GM23338 (cell line): ENCODE measurements at regions not wholly inside any gene's neighbourhood (a gene's known extent, or its start where the extent isn't known, plus 50 kb on each side); places are given as distances from the start of the nearest gene placed in this dataset.

Experiments
- ATAC-seq: fragments of 200-7000 bp; cut with Tn5 transposase; 3 replicates; pipeline ENCODE4 v1.9.1; 2020
- DNase-seq: peaks from one replicate; pipeline ENCODE4 v3.0.0-alpha.2; 2015; ENCODE audit warnings: low spot score
- H2AFZ ChIP-seq: fragments of 200-600 bp; sonication (generic); 2 replicates; pipeline ENCODE4 v1.8.0; 2016; ENCODE audit warnings: antibody characterized with exemption, mild to moderate bottlenecking, moderate library complexity
- H3F3A ChIP-seq: fragments of 200-600 bp; sonication (generic); replicated peaks from 2 replicates; pipeline ENCODE4 v1.8.0; 2017; ENCODE audit warnings: antibody characterized with exemption, mixed run types, low read depth
- H3K27ac ChIP-seq: fragments of 200-600 bp; sonication (generic); 2 replicates; pipeline ENCODE4 v1.6.1; 2016; ENCODE audit warnings: low read depth
- H3K27me3 ChIP-seq: fragments of 200-600 bp; sonication (generic); 2 replicates; pipeline ENCODE4 v1.8.0; 2016; ENCODE audit warnings: mild to moderate bottlenecking, mixed run types, moderate library complexity; ENCODE audit not compliant: insufficient read depth
- H3K36me3 ChIP-seq: fragments of 200-600 bp; sonication (generic); 2 replicates; pipeline ENCODE4 v1.8.0; 2016; ENCODE audit warnings: mild to moderate bottlenecking; ENCODE audit not compliant: insufficient read depth
- H3K4me1 ChIP-seq: fragments of 200-600 bp; sonication (generic); 2 replicates; pipeline ENCODE4 v1.8.0; 2016; ENCODE audit warnings: mild to moderate bottlenecking, moderate library complexity; ENCODE audit not compliant: insufficient read depth
- H3K4me2 ChIP-seq: fragments of 200-600 bp; sonication (generic); 2 replicates; pipeline ENCODE4 v1.7.1; 2017; ENCODE audit warnings: mixed run types
- H3K4me3 ChIP-seq: fragments of 200-600 bp; sonication (generic); 2 replicates; pipeline ENCODE4 v1.6.1; 2016; ENCODE audit warnings: mixed run types
- H3K79me2 ChIP-seq: fragments of 200-600 bp; sonication (generic); replicated peaks from 2 replicates; pipeline ENCODE4 v1.8.0; 2017; ENCODE audit warnings: mild to moderate bottlenecking; ENCODE audit not compliant: insufficient read depth
- H3K9me2 ChIP-seq: fragments of 200-600 bp; sonication (generic); 2 replicates; pipeline ENCODE4 v1.8.0; 2017; ENCODE audit not compliant: insufficient read depth
- H4K20me1 ChIP-seq: fragments of 200-600 bp; sonication (generic); replicated peaks from 2 replicates; pipeline ENCODE4 v1.8.0; 2017; ENCODE audit warnings: mild to moderate bottlenecking; ENCODE audit not compliant: insufficient read depth
- H3K27ac Mint-ChIP-seq: 2 replicates; pipeline ENCODE4 v1.8.0; 2020; ENCODE audit warnings: inconsistent platforms, mild to moderate bottlenecking, moderate library complexity, mixed read lengths
- H3K27me3 Mint-ChIP-seq: 3 replicates; pipeline ENCODE4 v1.8.0; 2022; ENCODE audit warnings: low read depth, mild to moderate bottlenecking, moderate library complexity, mixed read lengths, inconsistent platforms; ENCODE audit not compliant: insufficient read depth, poor library complexity
- H3K36me3 Mint-ChIP-seq: 3 replicates; pipeline ENCODE4 v1.8.0; 2021; ENCODE audit warnings: low read depth, mild to moderate bottlenecking, inconsistent platforms, moderate library complexity, mixed read lengths
- H3K4me1 Mint-ChIP-seq: 3 replicates; pipeline ENCODE4 v1.8.0; 2020; ENCODE audit warnings: mild to moderate bottlenecking, inconsistent platforms, mixed read lengths
- H3K4me3 Mint-ChIP-seq: 3 replicates; pipeline ENCODE4 v1.8.0; 2021; ENCODE audit warnings: moderate library complexity, mild to moderate bottlenecking, inconsistent platforms, mixed read lengths
- H3K9me3 Mint-ChIP-seq: 3 replicates; pipeline ENCODE4 v1.8.0; 2020; ENCODE audit warnings: moderate library complexity, mild to moderate bottlenecking, inconsistent platforms, mixed read lengths
- EZH2 ChIP-seq: fragments of 200-600 bp; sonication (generic); IDR thresholded peaks from one replicate; pipeline ENCODE4 v1.8.0; 2017; ENCODE audit warnings: antibody characterized with exemption, mild to moderate bottlenecking, low read depth; ENCODE audit not compliant: unreplicated experiment
- NANOG ChIP-seq: IDR thresholded peaks from 2 replicates; pipeline ENCODE4 v1.6.1; 2016; ENCODE audit warnings: antibody characterized with exemption, borderline replicate concordance
- POLR2AphosphoS5 ChIP-seq: IDR thresholded peaks from 2 replicates; pipeline ENCODE4 v1.6.1; 2016; ENCODE audit warnings: antibody characterized with exemption, low read depth
- STAT1 ChIP-seq: IDR thresholded peaks from one replicate; pipeline ENCODE4 v1.6.1; 2016; ENCODE audit warnings: antibody characterized with exemption; ENCODE audit not compliant: unreplicated experiment
- ZNF331 ChIP-seq: fragments of 250-450 bp; sonication (Bioruptor Pico); IDR thresholded peaks from 2 replicates; pipeline ENCODE4 v1.5.0; 2020; ENCODE audit warnings: low read depth, mild to moderate bottlenecking, moderate library complexity
- TF ChIP-seq, protein P1 (sequence below), 2 experiments: fragments of 200-600 bp in 1 of 2; sonication (generic) in 1 of 2; conservative IDR thresholded peaks; 2 replicates each; pipeline versions ENCODE4 v1.5.1 to v1.6.1; 2016 to 2017; ENCODE audit warnings: antibody characterized with exemption in 2 of 2, low read depth in 2 of 2, mild to moderate bottlenecking in 2 of 2, moderate library complexity in 1 of 2
- TF ChIP-seq, protein P2 (sequence below): IDR thresholded peaks from one replicate; pipeline ENCODE4 v1.6.1; 2018; ENCODE audit warnings: antibody characterized with exemption; ENCODE audit not compliant: unreplicated experiment
- TF ChIP-seq, protein P3 (sequence below): fragments of 250-450 bp; sonication (Bioruptor Pico); IDR thresholded peaks from 2 replicates; pipeline ENCODE4 v1.5.0; 2020; ENCODE audit warnings: mild to moderate bottlenecking, moderate library complexity

DNA sequence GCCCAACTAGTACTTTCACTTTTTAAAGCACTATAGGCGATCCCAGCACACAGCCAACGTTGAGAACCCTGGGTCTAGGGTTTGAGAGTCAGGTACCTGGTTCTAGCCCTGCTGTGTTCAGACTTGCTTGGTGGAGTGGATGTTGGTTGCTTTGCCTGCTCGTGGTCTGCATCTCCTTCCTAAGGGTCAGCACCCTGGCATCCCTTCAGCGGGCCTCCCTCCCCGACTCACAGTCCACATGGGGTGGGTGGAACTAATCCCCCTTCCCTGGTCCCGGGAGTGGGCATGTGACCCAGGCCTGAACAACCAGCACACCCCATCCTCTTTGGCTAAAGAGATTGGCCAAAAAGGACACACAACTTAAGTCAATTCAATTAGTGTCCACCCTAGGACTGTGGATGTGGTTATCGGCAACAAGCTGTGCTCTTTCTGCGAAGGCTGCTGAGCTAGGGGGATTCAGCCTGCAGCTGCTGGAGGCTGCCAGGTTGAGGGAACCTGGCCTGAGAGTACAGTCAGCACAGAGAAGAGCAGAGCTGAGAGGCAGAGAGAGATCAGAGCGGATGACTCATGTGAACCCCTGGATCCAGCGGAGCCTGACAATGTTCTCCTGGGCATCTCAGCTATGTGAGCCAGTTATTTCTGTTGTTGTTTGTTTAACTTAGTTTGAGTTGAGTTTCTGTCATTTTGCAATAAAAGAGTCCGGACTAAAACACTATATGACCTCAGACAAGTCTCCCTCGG, 138.9 kb downstream of the ACTL8 start:
- ATAC-seq (no peak), DNase-seq (no peak)
- no peak overlapping the region for H3K27ac ChIP-seq
- Mint-ChIP-seq H3K4me3 (no peak overlapping the region), H3K27me3 (peaks cover 10% of the 10 kb centered on the region), H3K36me3 (no peaks in the 10 kb centered on the region), H3K9me3 (no peaks in the 10 kb centered on the region), H3K27ac (no peak overlapping the region), H3K4me1 (no peaks in the 10 kb centered on the region; the same call in 2 of the 3 replicates)
- H3K27me3 ChIP-seq, result no peaks in the 10 kb centered on the region
- no peak overlapping the region for H3K4me2 ChIP-seq
- H3K4me3 ChIP-seq, result no peak overlapping the region
- H3K4me1 ChIP-seq, result no peaks in the 10 kb centered on the region
- no peaks in the 10 kb centered on the region for H3F3A ChIP-seq
- no peaks in the 10 kb centered on the region for H3K79me2 ChIP-seq
- no peak overlapping the region for H2AFZ ChIP-seq
- no peaks in the 10 kb centered on the region for H3K36me3 ChIP-seq
- no peaks in the 10 kb centered on the region for H4K20me1 ChIP-seq
- TF ChIP-seq ZNF331 (CRISPR knock-in tag) (no peak), STAT1 (no peak), POLR2AphosphoS5 (no peak), NANOG (no peak)
- TF ChIP-seq, protein P1, sequence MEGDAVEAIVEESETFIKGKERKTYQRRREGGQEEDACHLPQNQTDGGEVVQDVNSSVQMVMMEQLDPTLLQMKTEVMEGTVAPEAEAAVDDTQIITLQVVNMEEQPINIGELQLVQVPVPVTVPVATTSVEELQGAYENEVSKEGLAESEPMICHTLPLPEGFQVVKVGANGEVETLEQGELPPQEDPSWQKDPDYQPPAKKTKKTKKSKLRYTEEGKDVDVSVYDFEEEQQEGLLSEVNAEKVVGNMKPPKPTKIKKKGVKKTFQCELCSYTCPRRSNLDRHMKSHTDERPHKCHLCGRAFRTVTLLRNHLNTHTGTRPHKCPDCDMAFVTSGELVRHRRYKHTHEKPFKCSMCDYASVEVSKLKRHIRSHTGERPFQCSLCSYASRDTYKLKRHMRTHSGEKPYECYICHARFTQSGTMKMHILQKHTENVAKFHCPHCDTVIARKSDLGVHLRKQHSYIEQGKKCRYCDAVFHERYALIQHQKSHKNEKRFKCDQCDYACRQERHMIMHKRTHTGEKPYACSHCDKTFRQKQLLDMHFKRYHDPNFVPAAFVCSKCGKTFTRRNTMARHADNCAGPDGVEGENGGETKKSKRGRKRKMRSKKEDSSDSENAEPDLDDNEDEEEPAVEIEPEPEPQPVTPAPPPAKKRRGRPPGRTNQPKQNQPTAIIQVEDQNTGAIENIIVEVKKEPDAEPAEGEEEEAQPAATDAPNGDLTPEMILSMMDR (conservative IDR thresholded peaks at IDR 0.05; ENCODE audit: low read depth in 2 of 2), result no peak
- H3K9me2 ChIP-seq, result no peaks in the 10 kb centered on the region

DNA sequence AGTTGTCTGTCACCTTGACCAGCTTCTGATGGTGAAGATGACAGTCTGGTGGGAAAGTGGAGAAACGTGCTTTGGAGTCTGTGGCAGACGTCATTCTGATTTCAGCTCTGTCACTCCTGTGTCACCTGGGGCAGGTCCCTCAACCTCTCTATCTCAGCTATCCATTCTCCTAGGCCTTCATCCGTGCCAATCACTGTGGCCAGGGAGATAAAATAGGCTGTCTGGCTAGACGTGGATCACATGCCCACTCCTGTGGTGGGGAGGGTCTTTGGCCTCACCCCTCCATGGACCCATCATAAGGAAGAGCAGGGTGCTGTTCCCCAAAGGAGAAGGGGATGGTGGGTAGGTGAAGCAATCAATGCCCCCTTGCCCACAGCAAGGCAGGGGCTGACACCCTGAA, 140.3 kb downstream of the ACTL8 start:
- Histone ChIP-seq H3K4me1 (no peaks in the 10 kb centered on the region), H2AFZ (no peak overlapping the region), H4K20me1 (no peaks in the 10 kb centered on the region), H3K4me2 (no peak overlapping the region), H3K79me2 (no peaks in the 10 kb centered on the region), H3K36me3 (no peaks in the 10 kb centered on the region), H3K4me3 (no peak overlapping the region), H3K9me2 (no peaks in the 10 kb centered on the region), H3K27ac (no peak overlapping the region), H3F3A (no peaks in the 10 kb centered on the region), H3K27me3 (no peaks in the 10 kb centered on the region)
- DNase-seq (no peak), ATAC-seq (no peak)
- H3K4me1 Mint-ChIP-seq, result no peaks in the 10 kb centered on the region; the same call in 2 of the 3 replicates
- H3K36me3 Mint-ChIP-seq, result no peaks in the 10 kb centered on the region
- no peak overlapping the region for H3K4me3 Mint-ChIP-seq
- H3K27ac Mint-ChIP-seq, result no peak overlapping the region
- peaks cover 9% of the 10 kb centered on the region for H3K27me3 Mint-ChIP-seq
- H3K9me3 Mint-ChIP-seq, result no peaks in the 10 kb centered on the region
- TF ChIP-seq, protein P2, sequence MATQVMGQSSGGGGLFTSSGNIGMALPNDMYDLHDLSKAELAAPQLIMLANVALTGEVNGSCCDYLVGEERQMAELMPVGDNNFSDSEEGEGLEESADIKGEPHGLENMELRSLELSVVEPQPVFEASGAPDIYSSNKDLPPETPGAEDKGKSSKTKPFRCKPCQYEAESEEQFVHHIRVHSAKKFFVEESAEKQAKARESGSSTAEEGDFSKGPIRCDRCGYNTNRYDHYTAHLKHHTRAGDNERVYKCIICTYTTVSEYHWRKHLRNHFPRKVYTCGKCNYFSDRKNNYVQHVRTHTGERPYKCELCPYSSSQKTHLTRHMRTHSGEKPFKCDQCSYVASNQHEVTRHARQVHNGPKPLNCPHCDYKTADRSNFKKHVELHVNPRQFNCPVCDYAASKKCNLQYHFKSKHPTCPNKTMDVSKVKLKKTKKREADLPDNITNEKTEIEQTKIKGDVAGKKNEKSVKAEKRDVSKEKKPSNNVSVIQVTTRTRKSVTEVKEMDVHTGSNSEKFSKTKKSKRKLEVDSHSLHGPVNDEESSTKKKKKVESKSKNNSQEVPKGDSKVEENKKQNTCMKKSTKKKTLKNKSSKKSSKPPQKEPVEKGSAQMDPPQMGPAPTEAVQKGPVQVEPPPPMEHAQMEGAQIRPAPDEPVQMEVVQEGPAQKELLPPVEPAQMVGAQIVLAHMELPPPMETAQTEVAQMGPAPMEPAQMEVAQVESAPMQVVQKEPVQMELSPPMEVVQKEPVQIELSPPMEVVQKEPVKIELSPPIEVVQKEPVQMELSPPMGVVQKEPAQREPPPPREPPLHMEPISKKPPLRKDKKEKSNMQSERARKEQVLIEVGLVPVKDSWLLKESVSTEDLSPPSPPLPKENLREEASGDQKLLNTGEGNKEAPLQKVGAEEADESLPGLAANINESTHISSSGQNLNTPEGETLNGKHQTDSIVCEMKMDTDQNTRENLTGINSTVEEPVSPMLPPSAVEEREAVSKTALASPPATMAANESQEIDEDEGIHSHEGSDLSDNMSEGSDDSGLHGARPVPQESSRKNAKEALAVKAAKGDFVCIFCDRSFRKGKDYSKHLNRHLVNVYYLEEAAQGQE, result no peak
- no peak for TF ChIP-seq POLR2AphosphoS5
- no peak for TF ChIP-seq NANOG
- TF ChIP-seq EZH2, result no peak
- TF ChIP-seq, protein P3, sequence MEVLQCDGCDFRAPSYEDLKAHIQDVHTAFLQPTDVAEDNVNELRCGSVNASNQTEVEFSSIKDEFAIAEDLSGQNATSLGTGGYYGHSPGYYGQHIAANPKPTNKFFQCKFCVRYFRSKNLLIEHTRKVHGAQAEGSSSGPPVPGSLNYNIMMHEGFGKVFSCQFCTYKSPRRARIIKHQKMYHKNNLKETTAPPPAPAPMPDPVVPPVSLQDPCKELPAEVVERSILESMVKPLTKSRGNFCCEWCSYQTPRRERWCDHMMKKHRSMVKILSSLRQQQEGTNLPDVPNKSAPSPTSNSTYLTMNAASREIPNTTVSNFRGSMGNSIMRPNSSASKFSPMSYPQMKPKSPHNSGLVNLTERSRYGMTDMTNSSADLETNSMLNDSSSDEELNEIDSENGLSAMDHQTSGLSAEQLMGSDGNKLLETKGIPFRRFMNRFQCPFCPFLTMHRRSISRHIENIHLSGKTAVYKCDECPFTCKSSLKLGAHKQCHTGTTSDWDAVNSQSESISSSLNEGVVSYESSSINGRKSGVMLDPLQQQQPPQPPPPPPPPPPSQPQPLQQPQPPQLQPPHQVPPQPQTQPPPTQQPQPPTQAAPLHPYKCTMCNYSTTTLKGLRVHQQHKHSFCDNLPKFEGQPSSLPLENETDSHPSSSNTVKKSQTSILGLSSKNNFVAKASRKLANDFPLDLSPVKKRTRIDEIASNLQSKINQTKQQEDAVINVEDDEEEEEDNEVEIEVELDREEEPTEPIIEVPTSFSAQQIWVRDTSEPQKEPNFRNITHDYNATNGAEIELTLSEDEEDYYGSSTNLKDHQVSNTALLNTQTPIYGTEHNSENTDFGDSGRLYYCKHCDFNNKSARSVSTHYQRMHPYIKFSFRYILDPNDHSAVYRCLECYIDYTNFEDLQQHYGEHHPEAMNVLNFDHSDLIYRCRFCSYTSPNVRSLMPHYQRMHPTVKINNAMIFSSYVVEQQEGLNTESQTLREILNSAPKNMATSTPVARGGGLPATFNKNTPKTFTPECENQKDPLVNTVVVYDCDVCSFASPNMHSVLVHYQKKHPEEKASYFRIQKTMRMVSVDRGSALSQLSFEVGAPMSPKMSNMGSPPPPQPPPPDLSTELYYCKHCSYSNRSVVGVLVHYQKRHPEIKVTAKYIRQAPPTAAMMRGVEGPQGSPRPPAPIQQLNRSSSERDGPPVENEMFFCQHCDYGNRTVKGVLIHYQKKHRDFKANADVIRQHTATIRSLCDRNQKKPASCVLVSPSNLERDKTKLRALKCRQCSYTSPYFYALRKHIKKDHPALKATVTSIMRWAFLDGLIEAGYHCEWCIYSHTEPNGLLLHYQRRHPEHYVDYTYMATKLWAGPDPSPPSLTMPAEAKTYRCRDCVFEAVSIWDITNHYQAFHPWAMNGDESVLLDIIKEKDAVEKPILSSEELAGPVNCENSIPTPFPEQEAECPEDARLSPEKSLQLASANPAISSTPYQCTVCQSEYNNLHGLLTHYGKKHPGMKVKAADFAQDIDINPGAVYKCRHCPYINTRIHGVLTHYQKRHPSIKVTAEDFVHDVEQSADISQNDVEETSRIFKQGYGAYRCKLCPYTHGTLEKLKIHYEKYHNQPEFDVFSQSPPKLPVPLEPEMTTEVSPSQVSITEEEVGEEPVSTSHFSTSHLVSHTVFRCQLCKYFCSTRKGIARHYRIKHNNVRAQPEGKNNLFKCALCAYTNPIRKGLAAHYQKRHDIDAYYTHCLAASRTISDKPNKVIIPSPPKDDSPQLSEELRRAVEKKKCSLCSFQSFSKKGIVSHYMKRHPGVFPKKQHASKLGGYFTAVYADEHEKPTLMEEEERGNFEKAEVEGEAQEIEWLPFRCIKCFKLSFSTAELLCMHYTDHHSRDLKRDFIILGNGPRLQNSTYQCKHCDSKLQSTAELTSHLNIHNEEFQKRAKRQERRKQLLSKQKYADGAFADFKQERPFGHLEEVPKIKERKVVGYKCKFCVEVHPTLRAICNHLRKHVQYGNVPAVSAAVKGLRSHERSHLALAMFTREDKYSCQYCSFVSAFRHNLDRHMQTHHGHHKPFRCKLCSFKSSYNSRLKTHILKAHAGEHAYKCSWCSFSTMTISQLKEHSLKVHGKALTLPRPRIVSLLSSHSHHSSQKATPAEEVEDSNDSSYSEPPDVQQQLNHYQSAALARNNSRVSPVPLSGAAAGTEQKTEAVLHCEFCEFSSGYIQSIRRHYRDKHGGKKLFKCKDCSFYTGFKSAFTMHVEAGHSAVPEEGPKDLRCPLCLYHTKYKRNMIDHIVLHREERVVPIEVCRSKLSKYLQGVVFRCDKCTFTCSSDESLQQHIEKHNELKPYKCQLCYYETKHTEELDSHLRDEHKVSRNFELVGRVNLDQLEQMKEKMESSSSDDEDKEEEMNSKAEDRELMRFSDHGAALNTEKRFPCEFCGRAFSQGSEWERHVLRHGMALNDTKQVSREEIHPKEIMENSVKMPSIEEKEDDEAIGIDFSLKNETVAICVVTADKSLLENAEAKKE (CRISPR knock-in tag), result no peak
